ENCODE measurements at regions not wholly inside any gene's neighbourhood (a gene's known extent, or its start where the extent isn't known, plus 50 kb on each side); places are given as distances from the start of the nearest gene placed in this dataset.
"Not testable (repeated sequence)": the region's sequence is repeated elsewhere in the genome, so short reads cannot be mapped to it uniquely, and the experiment has no call there.

GRCh38 chr5:12947379-12947778 lies 997.1 kb downstream of the DNAH5 start:
- Mint-ChIP-seq H3K9me3 (peaks cover 2 to 23% (median 7%) of the 10 kb centered on the region in 5 donors), H3K4me1 (peaks cover 0 to 11% (median 0%) of the 10 kb centered on the region in 3 donors), H3K36me3 (peaks cover 0 to 1% (median 0%) of the 10 kb centered on the region in 3 donors), H3K27me3 (no peaks in the 10 kb centered on the region), H3K27ac (no peak overlapping the region), H3K4me3 (peak overlapping the region in 1 of 7 donors; percentile 43)
- Histone ChIP-seq H3K27ac (ENCODE audit: low read depth, low read length) (no peak overlapping the region), H3K27me3 (ENCODE audit: insufficient read depth, low read length, poor library complexity, severe bottlenecking) (no peaks in the 10 kb centered on the region), H3K9me3 (ENCODE audit: low read length) (no peaks in the 10 kb centered on the region), H3K4me1 (ENCODE audit: insufficient read depth, low read length) (no peaks in the 10 kb centered on the region), H3K36me3 (ENCODE audit: insufficient read depth, low read length) (no peaks in the 10 kb centered on the region), H3K4me3 (ENCODE audit: low read length) (no peak overlapping the region)
- DNase-seq, result no peak
- POLR2A ChIA-PET, result no interaction called here
- CTCF ChIA-PET, result no interaction called here

GRCh38 chr5:12945477-12945876 lies 999.0 kb downstream of the DNAH5 start:
- DNase-seq; CTCF ChIA-PET; POLR2A ChIA-PET; H3K27me3 ChIP-seq (ENCODE audit: insufficient read depth, low read length, poor library complexity, severe bottlenecking); H3K27me3 Mint-ChIP-seq; H3K36me3 ChIP-seq (ENCODE audit: insufficient read depth, low read length); H3K4me3 Mint-ChIP-seq; H3K27ac Mint-ChIP-seq; H3K9me3 ChIP-seq (ENCODE audit: low read length); H3K4me1 ChIP-seq (ENCODE audit: insufficient read depth, low read length); H3K27ac ChIP-seq (ENCODE audit: low read depth, low read length); H3K4me3 ChIP-seq (ENCODE audit: low read length); H3K36me3 Mint-ChIP-seq: not testable (repeated sequence)
- Mint-ChIP-seq H3K4me1 (peaks cover 0 to 11% (median 0%) of the 10 kb centered on the region in 3 donors), H3K9me3 (peaks cover 0 to 28% (median 7%) of the 10 kb centered on the region in 5 donors)

- H3K36me3 Mint-ChIP-seq, result no peaks in the 10 kb centered on the region
- H3K4me1 ChIP-seq (ENCODE audit: insufficient read depth, low read length), result no peaks in the 10 kb centered on the region
- H3K36me3 ChIP-seq (ENCODE audit: insufficient read depth, low read length), result no peaks in the 10 kb centered on the region
- POLR2A ChIA-PET, result no interaction called here
- H3K27me3 ChIP-seq (ENCODE audit: insufficient read depth, low read length, poor library complexity, severe bottlenecking), result no peaks in the 10 kb centered on the region
- peaks cover 0 to 18% (median 3%) of the 10 kb centered on the region in 5 donors for H3K9me3 Mint-ChIP-seq
- H3K9me3 ChIP-seq (ENCODE audit: low read length), result no peaks in the 10 kb centered on the region
- H3K4me1 Mint-ChIP-seq, result no peaks in the 10 kb centered on the region
- no peak for DNase-seq
- H3K4me3 Mint-ChIP-seq, result no peak overlapping the region
- H3K27ac Mint-ChIP-seq, result no peak overlapping the region
- CTCF ChIA-PET, result no interaction called here
- no peaks in the 10 kb centered on the region for H3K27me3 Mint-ChIP-seq
- H3K27ac ChIP-seq (ENCODE audit: low read depth, low read length), result no peak overlapping the region
- no peak overlapping the region for H3K4me3 ChIP-seq (ENCODE audit: low read length)
These were observed 1008.3 kb downstream of the DNAH5 start for GRCh38 chr5:12936221-12936620.

- H3K4me3 ChIP-seq (ENCODE audit: low read length), result no peak overlapping the region
- H3K9me3 Mint-ChIP-seq, result peaks cover 2 to 15% (median 3%) of the 10 kb centered on the region in 5 donors
- H3K36me3 Mint-ChIP-seq, result no peaks in the 10 kb centered on the region
- H3K4me3 Mint-ChIP-seq, result no peak overlapping the region
- H3K9me3 ChIP-seq (ENCODE audit: low read length), result no peaks in the 10 kb centered on the region
- no peaks in the 10 kb centered on the region for H3K27me3 ChIP-seq (ENCODE audit: insufficient read depth, low read length, poor library complexity, severe bottlenecking)
- POLR2A ChIA-PET, result no interaction called here
- H3K27ac Mint-ChIP-seq, result no peak overlapping the region
- no peak for DNase-seq
- CTCF ChIA-PET, result no interaction called here
- H3K27me3 Mint-ChIP-seq, result no peaks in the 10 kb centered on the region
- no peaks in the 10 kb centered on the region for H3K4me1 ChIP-seq (ENCODE audit: insufficient read depth, low read length)
- H3K4me1 Mint-ChIP-seq, result no peaks in the 10 kb centered on the region
- H3K36me3 ChIP-seq (ENCODE audit: insufficient read depth, low read length), result no peaks in the 10 kb centered on the region
- no peak overlapping the region for H3K27ac ChIP-seq (ENCODE audit: low read depth, low read length)
These were observed 1009.8 kb downstream of the DNAH5 start for GRCh38 chr5:12934722-12935121.

GRCh38 chr5:12920527-12920926 lies 1016.3 kb upstream of the CTNND2 start:
- CTCF ChIA-PET, result no interaction called here
- H3K4me1 Mint-ChIP-seq, result no peaks in the 10 kb centered on the region

GRCh38 chr5:12911156-12911555 lies 1006.9 kb upstream of the CTNND2 start:
- H3K27me3 ChIP-seq (ENCODE audit: insufficient read depth, low read length, poor library complexity, severe bottlenecking), result no peaks in the 10 kb centered on the region
- H3K27ac Mint-ChIP-seq, result no peak overlapping the region
- H3K4me1 Mint-ChIP-seq, result no peaks in the 10 kb centered on the region
- H3K27ac ChIP-seq (ENCODE audit: low read depth, low read length), result no peak overlapping the region
- peaks cover 0 to 24% (median 2%) of the 10 kb centered on the region in 5 donors for H3K9me3 Mint-ChIP-seq
- no peak overlapping the region for H3K4me3 ChIP-seq (ENCODE audit: low read length)
- no peaks in the 10 kb centered on the region for H3K36me3 Mint-ChIP-seq
- no peaks in the 10 kb centered on the region for H3K27me3 Mint-ChIP-seq
- no peak for DNase-seq
- CTCF ChIA-PET, result no interaction called here
- H3K36me3 ChIP-seq (ENCODE audit: insufficient read depth, low read length), result no peaks in the 10 kb centered on the region
- no peaks in the 10 kb centered on the region for H3K4me1 ChIP-seq (ENCODE audit: insufficient read depth, low read length)
- H3K4me3 Mint-ChIP-seq, result no peak overlapping the region
- POLR2A ChIA-PET, result no interaction called here
- H3K9me3 ChIP-seq (ENCODE audit: low read length), result no peaks in the 10 kb centered on the region

More at GRCh38 chr5:12920527-12920926, 1016.3 kb upstream of the CTNND2 start:
- H3K9me3 ChIP-seq (ENCODE audit: low read length), result no peaks in the 10 kb centered on the region
- Mint-ChIP-seq H3K36me3 (no peaks in the 10 kb centered on the region), H3K27ac (no peak overlapping the region), H3K9me3 (peaks cover 0 to 15% (median 2%) of the 10 kb centered on the region in 5 donors), H3K4me3 (no peak overlapping the region), H3K27me3 (no peaks in the 10 kb centered on the region)
- H3K27me3 ChIP-seq (ENCODE audit: insufficient read depth, low read length, poor library complexity, severe bottlenecking), result no peaks in the 10 kb centered on the region
- POLR2A ChIA-PET, result no interaction called here
- no peak overlapping the region for H3K27ac ChIP-seq (ENCODE audit: low read depth, low read length)
- H3K36me3 ChIP-seq (ENCODE audit: insufficient read depth, low read length), result no peaks in the 10 kb centered on the region
- no peak overlapping the region for H3K4me3 ChIP-seq (ENCODE audit: low read length)
- DNase-seq, result no peak
- H3K4me1 ChIP-seq (ENCODE audit: insufficient read depth, low read length), result no peaks in the 10 kb centered on the region

- ChIA-PET CTCF (no interaction called here), POLR2A (no interaction called here)
- H3K9me3 Mint-ChIP-seq, result peaks cover 0 to 26% (median 2%) of the 10 kb centered on the region in 5 donors
- Histone ChIP-seq H3K27ac (ENCODE audit: low read depth, low read length) (no peak overlapping the region), H3K9me3 (ENCODE audit: low read length) (no peaks in the 10 kb centered on the region), H3K27me3 (ENCODE audit: insufficient read depth, low read length, poor library complexity, severe bottlenecking) (no peaks in the 10 kb centered on the region), H3K36me3 (ENCODE audit: insufficient read depth, low read length) (no peaks in the 10 kb centered on the region), H3K4me1 (ENCODE audit: insufficient read depth, low read length) (no peaks in the 10 kb centered on the region), H3K4me3 (ENCODE audit: low read length) (no peak overlapping the region)
- no peak overlapping the region for H3K4me3 Mint-ChIP-seq
- H3K27me3 Mint-ChIP-seq, result no peaks in the 10 kb centered on the region
- no peaks in the 10 kb centered on the region for H3K36me3 Mint-ChIP-seq
- H3K27ac Mint-ChIP-seq, result no peak overlapping the region
- H3K4me1 Mint-ChIP-seq, result no peaks in the 10 kb centered on the region
- DNase-seq, result no peak
These were observed 1006.4 kb upstream of the CTNND2 start for GRCh38 chr5:12910641-12911040.

- Mint-ChIP-seq H3K27ac (no peak overlapping the region), H3K36me3 (no peaks in the 10 kb centered on the region), H3K27me3 (peaks cover 0 to 1% of the 10 kb centered on the region in 2 donors), H3K9me3 (peaks cover 3 to 13% (median 5%) of the 10 kb centered on the region in 5 donors), H3K4me1 (no peaks in the 10 kb centered on the region), H3K4me3 (no peak overlapping the region)
- DNase-seq, result no peak
- ChIA-PET POLR2A (no interaction called here), CTCF (no interaction called here)
- no peak overlapping the region for H3K4me3 ChIP-seq (ENCODE audit: low read length)
- no peaks in the 10 kb centered on the region for H3K9me3 ChIP-seq (ENCODE audit: low read length)
- no peaks in the 10 kb centered on the region for H3K4me1 ChIP-seq (ENCODE audit: insufficient read depth, low read length)
- no peaks in the 10 kb centered on the region for H3K27me3 ChIP-seq (ENCODE audit: insufficient read depth, low read length, poor library complexity, severe bottlenecking)
- no peaks in the 10 kb centered on the region for H3K36me3 ChIP-seq (ENCODE audit: insufficient read depth, low read length)
- no peak overlapping the region for H3K27ac ChIP-seq (ENCODE audit: low read depth, low read length)
These were observed 998.4 kb upstream of the CTNND2 start for GRCh38 chr5:12902611-12903010.

- H3K4me3 Mint-ChIP-seq, result no peak overlapping the region
- no peaks in the 10 kb centered on the region for H3K9me3 ChIP-seq (ENCODE audit: low read length)
- POLR2A ChIA-PET, result no interaction called here
These were observed 997.5 kb upstream of the CTNND2 start for GRCh38 chr5:12901696-12902095.

More at GRCh38 chr5:12901696-12902095, 997.5 kb upstream of the CTNND2 start:
- H3K36me3 ChIP-seq (ENCODE audit: insufficient read depth, low read length), result no peaks in the 10 kb centered on the region
- CTCF ChIA-PET, result no interaction called here
- H3K36me3 Mint-ChIP-seq, result no peaks in the 10 kb centered on the region
- no peaks in the 10 kb centered on the region for H3K4me1 ChIP-seq (ENCODE audit: insufficient read depth, low read length)
- no peak overlapping the region for H3K4me3 ChIP-seq (ENCODE audit: low read length)
- H3K27ac ChIP-seq (ENCODE audit: low read depth, low read length), result no peak overlapping the region
- DNase-seq, result no peak
- no peaks in the 10 kb centered on the region for H3K4me1 Mint-ChIP-seq
- peak overlapping the region in 1 of 8 donors; percentile 47 for H3K27ac Mint-ChIP-seq
- no peaks in the 10 kb centered on the region for H3K27me3 ChIP-seq (ENCODE audit: insufficient read depth, low read length, poor library complexity, severe bottlenecking)
- peaks cover 2 to 11% (median 5%) of the 10 kb centered on the region in 5 donors for H3K9me3 Mint-ChIP-seq
- H3K27me3 Mint-ChIP-seq, result peaks cover 0 to 1% of the 10 kb centered on the region in 2 donors
